Naive B cell (primary cell): ENCODE measurements at regions not wholly inside any gene's neighbourhood (a gene's known extent, or its start where the extent isn't known, plus 50 kb on each side); places are given as distances from the start of the nearest gene placed in this dataset.

Experiments used
- ATAC-seq, 2 donors: fragments of 150-1000 bp; cut with Tn5 transposase; 2 replicates each; pipeline ENCODE4 v1.10.0; 2021; ENCODE audit warnings: low read depth in 2 of 2, mild to moderate bottlenecking in 2 of 2, moderate library complexity in 2 of 2
- DNase-seq: peaks from one replicate; pipeline ENCODE4 v3.0.0; 2022
- H3K27ac Mint-ChIP-seq, 6 donors: one replicate each; pipeline ENCODE4 v1.8.0; 2020 to 2022; ENCODE audit warnings: mild to moderate bottlenecking in 6 of 6, mixed read lengths in 6 of 6, moderate library complexity in 5 of 6, inconsistent platforms in 2 of 6
- H3K27me3 Mint-ChIP-seq, 3 donors: one replicate each; pipeline ENCODE4 v1.8.0; 2021 to 2022; ENCODE audit warnings: mixed read lengths in 3 of 3, mild to moderate bottlenecking in 1 of 3
- H3K36me3 Mint-ChIP-seq, 2 donors: one replicate each; pipeline ENCODE4 v1.8.0; 2020 to 2022; ENCODE audit warnings: mixed read lengths in 2 of 2, inconsistent platforms in 1 of 2, mild to moderate bottlenecking in 1 of 2
- H3K4me1 Mint-ChIP-seq, 3 donors: one replicate each; pipeline ENCODE4 v1.8.0; 2020 to 2022; ENCODE audit warnings: mixed read lengths in 3 of 3, inconsistent platforms in 1 of 3, mild to moderate bottlenecking in 1 of 3, moderate library complexity in 1 of 3
- H3K4me3 Mint-ChIP-seq, 8 donors: one replicate each; pipeline ENCODE4 v1.8.0; 2020 to 2022; ENCODE audit warnings: mild to moderate bottlenecking in 8 of 8, mixed read lengths in 8 of 8, moderate library complexity in 8 of 8, inconsistent platforms in 2 of 8
- H3K9me3 Mint-ChIP-seq, 7 donors: one replicate each; pipeline ENCODE4 v1.8.0; 2020 to 2022; ENCODE audit warnings: mixed read lengths in 7 of 7, mild to moderate bottlenecking in 5 of 7, inconsistent platforms in 2 of 7, moderate library complexity in 1 of 7

DNA sequence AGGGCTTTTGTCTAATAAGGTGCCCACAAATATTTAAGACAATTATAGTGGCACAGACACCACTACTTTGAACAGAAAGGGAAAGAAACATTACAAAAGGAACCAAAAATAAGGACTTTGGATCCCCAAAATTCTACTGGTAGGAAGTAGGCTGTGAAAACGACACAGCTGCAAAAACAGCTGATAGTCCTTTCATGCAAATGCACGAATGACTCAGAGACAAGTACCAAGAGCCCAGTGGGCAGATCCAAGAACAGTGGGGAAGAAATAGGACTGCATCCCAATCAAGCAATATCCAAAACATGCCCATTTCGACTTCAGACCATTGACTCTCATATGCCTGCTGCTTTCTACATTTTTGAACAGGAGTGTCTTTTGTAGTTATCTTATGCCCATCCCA, 269.4 kb upstream of the NBEA start:
- ATAC-seq (no peak), DNase-seq (no peak)
- Mint-ChIP-seq H3K27me3 (no peaks in the 10 kb centered on the region), H3K4me3 (no peak overlapping the region), H3K27ac (no peak overlapping the region), H3K4me1 (no peaks in the 10 kb centered on the region), H3K36me3 (no peaks in the 10 kb centered on the region), H3K9me3 (peaks cover 0 to 4% (median 2%) of the 10 kb centered on the region in 7 donors)

DNA sequence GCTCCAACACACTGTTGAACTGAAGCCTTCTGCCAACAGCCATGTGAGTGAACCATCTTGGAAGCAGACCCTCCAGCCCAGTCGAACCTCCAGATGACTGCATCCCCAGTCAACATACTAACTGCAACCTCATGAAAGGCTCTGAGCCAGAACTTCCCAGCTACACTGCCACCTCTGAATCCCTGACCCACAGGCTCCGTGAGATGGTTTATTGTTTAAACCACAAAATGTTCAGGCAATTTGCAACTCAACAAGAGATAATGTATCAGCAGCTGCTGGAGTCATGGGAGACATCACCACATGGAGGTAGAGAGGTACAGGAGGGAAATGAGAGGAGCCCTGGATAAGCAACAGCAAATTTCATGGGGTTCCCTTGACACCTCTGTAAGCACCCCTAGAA, 266.4 kb upstream of the NBEA start:
- H3K27ac Mint-ChIP-seq: no peak overlapping the region
- H3K36me3 Mint-ChIP-seq: no peaks in the 10 kb centered on the region
- ATAC-seq: no peak
- no peak overlapping the region for H3K4me3 Mint-ChIP-seq
- H3K4me1 Mint-ChIP-seq: no peaks in the 10 kb centered on the region
- DNase-seq: no peak
- peaks cover 0 to 4% (median 2%) of the 10 kb centered on the region in 7 donors for H3K9me3 Mint-ChIP-seq
- H3K27me3 Mint-ChIP-seq: no peaks in the 10 kb centered on the region

DNA sequence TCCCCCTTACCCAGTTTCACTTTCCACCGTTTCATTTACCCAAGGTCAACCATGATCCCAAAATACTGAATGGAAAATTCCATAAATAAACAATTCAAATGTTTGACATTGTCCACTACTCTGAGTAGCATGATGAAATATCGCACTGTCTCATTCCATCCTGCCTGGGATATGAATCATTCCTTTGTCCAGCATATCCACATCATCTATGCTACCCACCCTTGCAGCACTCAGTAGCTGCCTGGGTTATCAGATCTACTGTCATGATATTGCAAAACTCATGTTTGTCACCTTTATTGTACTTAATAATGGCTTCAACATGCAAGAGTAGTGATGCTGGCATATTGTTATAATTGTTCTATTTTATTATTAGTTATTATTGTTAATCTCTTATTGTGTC, 263.9 kb upstream of the NBEA start:
- no peak overlapping the region for H3K4me3 Mint-ChIP-seq
- H3K9me3 Mint-ChIP-seq: peaks cover 0 to 2% (median 0%) of the 10 kb centered on the region in 7 donors
- H3K27me3 Mint-ChIP-seq: no peaks in the 10 kb centered on the region
- H3K36me3 Mint-ChIP-seq: no peaks in the 10 kb centered on the region
- ATAC-seq (no peak), DNase-seq (no peak)
- H3K27ac Mint-ChIP-seq: no peak overlapping the region
- H3K4me1 Mint-ChIP-seq: no peaks in the 10 kb centered on the region

DNA sequence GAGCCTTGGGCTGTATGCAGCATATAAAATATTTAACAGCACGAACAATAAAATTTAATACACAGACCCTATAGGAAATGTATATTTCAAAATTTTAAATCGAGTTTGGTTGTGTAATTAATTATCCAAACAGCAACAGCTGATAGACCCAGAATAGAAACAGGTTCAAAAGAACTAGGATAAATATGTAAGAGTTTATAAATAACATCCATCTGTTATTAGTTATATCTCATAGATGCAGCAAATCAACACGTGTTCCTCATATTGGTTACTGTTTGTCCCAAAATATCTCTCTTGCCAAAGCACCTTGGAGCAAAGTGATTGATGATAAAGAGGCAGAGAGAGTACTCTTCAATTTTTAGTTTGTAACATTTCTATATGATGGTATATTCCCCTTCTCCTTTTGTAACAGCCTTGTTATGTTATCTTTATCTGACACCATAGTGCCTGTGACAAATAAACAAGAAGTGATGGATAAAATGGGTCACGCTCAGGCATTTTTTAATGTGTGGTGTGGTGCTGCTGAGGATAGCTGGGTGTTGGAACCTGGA, 260.6 kb upstream of the NBEA start:
- no peak overlapping the region for H3K4me3 Mint-ChIP-seq
- H3K27me3 Mint-ChIP-seq: no peaks in the 10 kb centered on the region
- DNase-seq: no peak
- no peaks in the 10 kb centered on the region for H3K36me3 Mint-ChIP-seq
- ATAC-seq: no peak
- peak overlapping the region in 1 of 6 donors; percentile 59 for H3K27ac Mint-ChIP-seq
- peaks cover 0 to 4% (median 0%) of the 10 kb centered on the region in 7 donors for H3K9me3 Mint-ChIP-seq
- H3K4me1 Mint-ChIP-seq: no peaks in the 10 kb centered on the region

DNA sequence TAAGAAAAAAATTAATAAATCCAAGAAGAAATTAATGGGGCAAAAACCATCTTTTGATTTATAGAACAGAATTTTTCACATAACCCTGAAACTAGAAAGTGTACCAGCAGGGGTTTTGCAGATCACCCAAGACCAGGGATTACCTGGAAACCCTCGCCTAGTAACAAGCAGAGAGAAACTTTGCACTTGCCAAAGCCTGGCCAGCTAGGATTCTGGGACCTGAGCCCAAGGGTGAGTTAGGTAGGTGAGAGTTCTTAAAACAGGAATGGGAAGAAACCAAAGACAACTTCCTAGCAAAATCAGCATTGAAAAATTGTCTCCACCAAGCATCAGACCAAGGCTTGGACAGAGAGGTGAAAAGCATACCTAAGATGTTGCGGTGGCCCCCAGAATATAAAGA, 247.0 kb upstream of the NBEA start:
- no peak overlapping the region for H3K4me3 Mint-ChIP-seq

DNA sequence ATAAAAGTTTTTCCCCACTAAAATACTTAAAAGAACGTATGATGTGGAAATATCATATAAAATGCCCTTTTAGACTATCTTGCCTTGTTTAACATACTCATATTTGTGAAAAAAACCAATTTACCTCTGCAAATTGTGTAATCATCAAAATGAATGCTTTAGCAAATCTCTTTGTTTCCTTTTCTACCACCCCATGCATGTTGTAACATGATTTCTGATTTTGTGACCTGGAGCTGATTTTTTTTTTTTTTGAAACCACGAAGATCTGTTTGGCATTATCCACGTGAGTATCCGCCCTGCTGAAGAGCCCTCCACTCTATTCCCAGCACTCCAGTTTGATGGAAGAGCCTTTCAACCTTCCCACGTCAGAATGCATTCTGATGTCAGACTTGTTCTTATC, 245.8 kb upstream of the NBEA start:
- ATAC-seq (no peak), DNase-seq (no peak)
- Mint-ChIP-seq H3K36me3 (no peaks in the 10 kb centered on the region), H3K27ac (no peak overlapping the region), H3K4me1 (no peaks in the 10 kb centered on the region), H3K4me3 (no peak overlapping the region), H3K9me3 (peaks cover 0 to 5% (median 0%) of the 10 kb centered on the region in 7 donors), H3K27me3 (no peaks in the 10 kb centered on the region)

More for the DNA sequence above, 247.0 kb upstream of the NBEA start:
- no peaks in the 10 kb centered on the region for H3K4me1 Mint-ChIP-seq
- no peak for ATAC-seq
- no peak overlapping the region for H3K27ac Mint-ChIP-seq
- DNase-seq: no peak
- peaks cover 0 to 7% (median 3%) of the 10 kb centered on the region in 7 donors for H3K9me3 Mint-ChIP-seq
- H3K36me3 Mint-ChIP-seq: no peaks in the 10 kb centered on the region
- no peaks in the 10 kb centered on the region for H3K27me3 Mint-ChIP-seq

DNA sequence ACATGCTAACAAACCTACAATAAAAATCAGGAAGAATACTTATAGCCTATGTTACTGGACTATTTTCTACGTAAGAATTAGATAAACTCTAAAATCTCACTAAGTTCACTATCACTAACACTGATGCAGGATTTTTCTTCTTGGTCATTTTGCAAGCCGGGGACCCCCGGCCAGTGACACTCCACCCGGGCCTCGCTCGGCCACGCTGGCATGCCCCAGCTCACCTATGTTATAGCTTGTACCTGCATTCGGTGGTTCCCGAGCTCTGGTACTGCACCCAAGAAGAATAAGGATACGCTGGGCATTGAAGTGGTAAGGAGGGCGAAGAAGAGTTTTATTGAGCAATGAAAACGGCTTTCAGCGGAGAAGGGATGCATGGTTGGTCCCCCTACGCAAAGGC, 245.3 kb upstream of the NBEA start:
- Mint-ChIP-seq H3K9me3 (peaks cover 0 to 5% (median 0%) of the 10 kb centered on the region in 7 donors), H3K4me3 (no peak overlapping the region), H3K27me3 (no peaks in the 10 kb centered on the region), H3K4me1 (no peaks in the 10 kb centered on the region), H3K36me3 (no peaks in the 10 kb centered on the region), H3K27ac (no peak overlapping the region)
- ATAC-seq: no peak
- DNase-seq: no peak

DNA sequence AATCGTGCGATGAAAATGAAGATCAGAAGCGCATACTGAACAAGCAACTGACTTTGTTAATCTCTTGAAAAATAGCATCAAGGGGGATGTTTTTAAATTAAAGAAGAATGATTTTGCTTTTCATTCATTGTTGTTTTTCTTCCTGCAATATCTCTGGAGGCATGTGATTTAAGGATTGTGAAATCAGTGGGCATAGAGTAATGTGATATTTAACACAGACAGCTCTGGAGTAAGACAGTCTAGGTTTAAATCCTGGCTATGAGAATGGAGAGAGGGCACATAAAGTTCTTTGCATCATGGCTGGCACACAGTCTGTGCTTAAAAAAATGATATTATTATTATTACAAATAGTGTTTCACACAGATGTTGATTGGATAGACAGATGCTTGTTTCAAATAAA, 243.1 kb upstream of the NBEA start:
- H3K36me3 Mint-ChIP-seq: no peaks in the 10 kb centered on the region

DNA sequence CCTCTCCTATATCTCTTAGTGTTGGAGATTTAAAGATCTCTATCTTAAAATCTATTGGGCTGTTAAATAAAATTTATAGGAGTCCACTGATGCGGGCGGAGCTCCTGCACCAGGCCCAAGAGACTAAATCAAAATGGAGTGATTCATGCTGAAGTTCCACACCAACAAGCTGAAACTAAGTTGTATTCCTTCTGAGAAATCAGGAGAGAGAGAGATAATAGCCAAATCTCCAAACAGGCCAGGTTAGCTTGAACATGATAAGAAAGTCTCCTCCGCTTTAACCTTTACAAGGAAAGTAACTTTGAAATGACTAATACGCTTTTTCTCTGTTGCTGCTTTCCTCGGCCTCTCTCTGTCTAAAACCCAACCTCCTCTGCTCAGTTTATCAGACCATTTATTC, 241.9 kb upstream of the NBEA start:
- no peaks in the 10 kb centered on the region for H3K36me3 Mint-ChIP-seq
- no peaks in the 10 kb centered on the region for H3K4me1 Mint-ChIP-seq
- no peaks in the 10 kb centered on the region for H3K27me3 Mint-ChIP-seq
- H3K9me3 Mint-ChIP-seq: peaks cover 0 to 5% (median 2%) of the 10 kb centered on the region in 7 donors
- no peak for DNase-seq
- H3K27ac Mint-ChIP-seq: no peak overlapping the region
- no peak for ATAC-seq
- no peak overlapping the region for H3K4me3 Mint-ChIP-seq

More for the DNA sequence above, 243.1 kb upstream of the NBEA start:
- DNase-seq (no peak), ATAC-seq (no peak)
- no peaks in the 10 kb centered on the region for H3K27me3 Mint-ChIP-seq
- peaks cover 0 to 5% (median 0%) of the 10 kb centered on the region in 7 donors for H3K9me3 Mint-ChIP-seq
- no peak overlapping the region for H3K4me3 Mint-ChIP-seq
- no peak overlapping the region for H3K27ac Mint-ChIP-seq
- no peaks in the 10 kb centered on the region for H3K4me1 Mint-ChIP-seq

DNA sequence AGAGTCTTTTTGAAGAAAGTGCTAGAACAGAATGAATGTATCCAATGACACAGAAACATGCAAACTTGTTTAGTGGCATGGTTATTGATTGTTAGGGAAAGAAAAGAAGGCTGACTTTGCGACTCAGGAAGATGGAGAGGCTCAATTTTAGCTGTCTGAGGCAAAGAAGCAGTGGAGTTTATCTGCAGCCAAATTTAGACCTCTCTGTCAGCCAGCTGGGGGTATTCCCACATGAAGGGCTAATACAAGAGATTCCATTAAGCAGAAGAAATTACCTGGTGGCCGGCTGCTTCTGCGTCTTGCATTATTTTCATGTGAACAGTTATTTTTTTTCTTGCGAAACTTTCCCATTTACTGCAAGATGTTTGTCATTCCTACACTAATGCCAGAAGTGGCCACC, 240.2 kb upstream of the NBEA start:
- DNase-seq (no peak), ATAC-seq (no peak)
- peaks cover 0 to 5% (median 4%) of the 10 kb centered on the region in 7 donors for H3K9me3 Mint-ChIP-seq
- H3K27me3 Mint-ChIP-seq: no peaks in the 10 kb centered on the region
- H3K4me3 Mint-ChIP-seq: no peak overlapping the region
- H3K4me1 Mint-ChIP-seq: no peaks in the 10 kb centered on the region
- H3K27ac Mint-ChIP-seq: no peak overlapping the region
- H3K36me3 Mint-ChIP-seq: no peaks in the 10 kb centered on the region

DNA sequence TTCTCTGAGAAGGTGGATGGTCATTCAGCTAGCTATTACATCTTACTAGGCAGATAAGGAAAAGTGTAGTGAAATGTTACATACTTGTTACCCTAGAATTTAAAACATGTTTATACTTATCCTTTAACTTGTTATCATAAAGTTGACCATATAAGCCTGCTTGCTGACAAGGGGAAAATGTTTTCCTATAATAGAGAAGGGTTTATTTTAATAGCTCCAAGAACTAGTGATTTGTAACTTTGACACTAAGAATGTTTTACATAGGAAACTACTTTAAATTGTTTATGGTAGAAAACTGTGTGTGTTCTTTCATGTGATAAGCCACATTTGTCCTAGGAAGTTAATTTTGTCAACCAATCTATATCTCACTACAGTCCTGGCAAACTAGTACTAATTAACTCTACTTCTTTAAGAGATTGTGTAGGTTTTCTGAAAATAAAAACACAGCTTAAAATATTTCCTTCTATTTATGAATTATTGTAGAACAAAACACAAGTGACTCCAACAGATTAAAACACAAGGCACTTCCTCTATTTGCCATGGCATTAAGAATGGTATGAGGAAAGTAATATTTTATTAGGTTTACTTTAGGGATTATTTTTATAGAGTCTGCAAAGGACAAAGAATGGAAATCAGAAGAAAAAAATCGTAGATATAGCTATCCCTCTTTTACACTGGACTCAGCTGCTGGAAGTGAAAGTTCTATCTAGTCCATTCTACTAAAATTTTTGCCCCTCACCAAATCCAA, 233.3 kb upstream of the NBEA start:
- no peaks in the 10 kb centered on the region for H3K27me3 Mint-ChIP-seq
- H3K9me3 Mint-ChIP-seq: peaks cover 0 to 5% (median 3%) of the 10 kb centered on the region in 7 donors
- ATAC-seq (no peak), DNase-seq (no peak)
- H3K4me1 Mint-ChIP-seq: no peaks in the 10 kb centered on the region
- H3K4me3 Mint-ChIP-seq: no peak overlapping the region
- H3K36me3 Mint-ChIP-seq: no peaks in the 10 kb centered on the region
- H3K27ac Mint-ChIP-seq: no peak overlapping the region

DNA sequence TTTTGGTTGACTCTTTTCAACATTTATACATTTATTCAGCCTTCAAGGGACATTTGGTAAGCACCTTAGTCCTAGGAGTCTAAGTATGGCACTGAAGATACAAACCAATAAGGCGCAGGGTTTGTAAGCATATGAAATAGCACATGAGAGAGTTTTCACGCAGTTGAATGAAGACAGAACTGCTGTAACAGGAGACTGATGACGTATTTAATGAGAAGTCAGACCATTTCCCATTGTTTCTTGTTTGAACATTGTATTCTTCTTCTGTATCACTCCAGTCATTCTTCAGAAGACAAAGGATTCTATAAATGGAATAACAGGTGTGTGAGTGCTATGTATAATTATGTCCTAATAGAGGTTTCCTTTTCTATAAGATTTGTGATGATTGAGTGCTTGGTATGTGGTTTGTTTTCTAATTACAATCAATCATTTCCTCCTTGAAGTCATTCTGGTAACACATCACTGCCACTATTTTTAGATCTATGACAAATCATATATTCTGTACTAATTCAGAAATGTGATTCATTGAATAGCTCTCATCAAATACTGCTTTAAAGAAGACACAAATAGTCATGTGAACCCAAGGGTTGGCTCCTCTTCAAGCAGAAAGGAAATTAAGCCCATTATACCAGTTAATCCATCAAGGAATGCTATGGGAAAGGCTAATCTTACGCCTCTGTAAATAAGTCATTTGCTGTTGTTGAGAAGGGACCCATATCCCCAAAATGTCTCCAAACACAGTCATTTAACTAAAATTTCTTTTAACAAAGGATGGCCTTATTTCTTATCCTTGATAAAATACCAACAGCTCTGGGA, 222.8 kb upstream of the NBEA start:
- no peak overlapping the region for H3K4me3 Mint-ChIP-seq
- no peaks in the 10 kb centered on the region for H3K36me3 Mint-ChIP-seq
- no peaks in the 10 kb centered on the region for H3K4me1 Mint-ChIP-seq
- DNase-seq (no peak), ATAC-seq (no peak)
- no peaks in the 10 kb centered on the region for H3K27me3 Mint-ChIP-seq
- H3K27ac Mint-ChIP-seq: no peak overlapping the region
- H3K9me3 Mint-ChIP-seq: peaks cover 0 to 2% (median 0%) of the 10 kb centered on the region in 7 donors

DNA sequence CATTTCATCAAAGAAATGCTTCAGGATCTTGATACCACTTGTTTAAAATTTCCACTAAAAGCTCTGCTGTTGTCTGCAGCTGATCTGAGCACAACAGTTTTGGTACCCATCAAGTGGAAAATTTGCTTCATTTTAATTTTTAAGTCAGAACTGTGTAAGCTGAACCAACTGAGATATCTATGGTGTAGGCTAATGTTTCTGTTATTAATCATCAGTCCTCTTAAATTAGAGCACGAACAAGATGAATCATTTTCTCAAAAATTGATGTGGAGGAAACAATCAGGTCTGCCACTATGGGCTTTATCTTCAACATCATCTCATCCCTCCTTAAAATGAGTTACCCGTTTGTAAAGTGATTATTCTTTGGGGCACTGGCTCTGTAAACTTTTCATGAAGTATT, 221.5 kb upstream of the NBEA start:
- H3K4me1 Mint-ChIP-seq: no peaks in the 10 kb centered on the region

More for the DNA sequence above, 221.5 kb upstream of the NBEA start:
- Mint-ChIP-seq H3K27ac (no peak overlapping the region), H3K36me3 (no peaks in the 10 kb centered on the region), H3K9me3 (peaks cover 0 to 2% (median 0%) of the 10 kb centered on the region in 7 donors), H3K4me3 (no peak overlapping the region), H3K27me3 (no peaks in the 10 kb centered on the region)
- ATAC-seq (no peak), DNase-seq (no peak)
